Endothelial cell of umbilical vein (primary cell): ENCODE measurements at regions not wholly inside any gene's neighbourhood (a gene's known extent, or its start where the extent isn't known, plus 50 kb on each side); places are given as distances from the start of the nearest gene placed in this dataset.

Source experiments
- BruUV-seq: library from RNA; stranded (reverse); fragments of 400-500 nt; replicated peaks from 2 replicates; lab custom pipeline; 2021; lab: Mats Ljungman, UMichigan
- CTCF ChIA-PET: fragments of 300-600, 350-600 bp; sonication (Branson Sonifier 250); formaldehyde crosslinking; loops from one replicate; lab custom pipeline; 2021; ENCODE audit warnings: antibody characterized with exemption, inconsistent platforms; lab: Charles Lee
- POLR2A ChIA-PET: fragments of 300-600, 350-600 bp; sonication (Branson Sonifier 250); formaldehyde crosslinking; loops from one replicate; lab custom pipeline; 2021; ENCODE audit warnings: antibody characterized with exemption, inconsistent platforms; lab: Charles Lee
- DNase-seq: peaks from one replicate; pipeline ENCODE4 v3.0.0-alpha.2; 2011; ENCODE audit warnings: low read depth, low spot score
- FAIRE-seq: peaks from 2 replicates; lab custom pipeline; 2011; peaks lifted over from hg19 to GRCh38; lab: Jason Lieb, UNC
- H2AFZ ChIP-seq: 2 replicates; pipeline ENCODE4 v1.6.0; 2012; ENCODE audit warnings: low read depth, low read length, control low read depth, inconsistent platforms
- H3K27ac ChIP-seq: 2 replicates; pipeline ENCODE4 v1.5.1; 2011; ENCODE audit warnings: low read depth, mild to moderate bottlenecking, control low read depth, low read length, moderate library complexity; ENCODE audit not compliant: insufficient read depth
- H3K27me3 ChIP-seq, 2 experiments: 2 replicates each; pipeline versions ENCODE4 v1.6.0 to v1.6.1; 2011; ENCODE audit warnings: low read length in 2 of 2, mixed read lengths in 1 of 2; ENCODE audit not compliant: control insufficient read depth in 2 of 2, insufficient read depth in 2 of 2
- H3K36me3 ChIP-seq, 2 experiments: 2 replicates in 1 of 2; 3 replicates in 1 of 2; pipeline ENCODE4 v1.5.1; 2011; ENCODE audit warnings: low read length in 2 of 2, mild to moderate bottlenecking in 1 of 2, moderate library complexity in 1 of 2; ENCODE audit not compliant: control insufficient read depth in 2 of 2, insufficient read depth in 2 of 2; ENCODE audit errors: extremely low read depth in 1 of 2
- H3K4me1 ChIP-seq: 3 replicates; pipeline ENCODE4 v1.5.1; 2011; ENCODE audit warnings: mild to moderate bottlenecking, low read length; ENCODE audit not compliant: control insufficient read depth, insufficient read depth; ENCODE audit errors: extremely low read depth
- H3K4me2 ChIP-seq: 2 replicates; pipeline ENCODE4 v1.6.1; 2011; ENCODE audit warnings: low read length, control low read depth, mixed read lengths; ENCODE audit not compliant: insufficient read depth
- H3K4me3 ChIP-seq, 3 experiments: fragments of 200-600 bp in 1 of 3; sonication (generic), shearing (Covaris generic) in 1 of 3; replicated peaks in 1 of 3; 2 replicates each; pipeline ENCODE4 v1.5.1; 2011 to 2016; ENCODE audit warnings: control low read depth in 3 of 3, low read length in 3 of 3, mild to moderate bottlenecking in 2 of 3, inconsistent platforms in 1 of 3, low read depth in 1 of 3, moderate library complexity in 1 of 3; ENCODE audit not compliant: insufficient read depth in 1 of 3
- H3K79me2 ChIP-seq: 2 replicates; pipeline ENCODE4 v1.6.0; 2012; ENCODE audit warnings: low read length, inconsistent platforms; ENCODE audit not compliant: control insufficient read depth, insufficient read depth
- H3K9ac ChIP-seq: replicated peaks from 2 replicates; pipeline ENCODE3; 2011; ENCODE audit warnings: low read length, control low read depth; ENCODE audit not compliant: insufficient read depth; ENCODE audit errors: extremely low read depth
- H3K9me1 ChIP-seq: replicated peaks from 3 replicates; pipeline ENCODE4 v1.6.0; 2011; ENCODE audit warnings: mild to moderate bottlenecking, low read length; ENCODE audit not compliant: control insufficient read depth, insufficient read depth; ENCODE audit errors: extremely low read depth
- H3K9me3 ChIP-seq: replicated peaks from 2 replicates; pipeline ENCODE4 v1.5.1; 2012; ENCODE audit warnings: low read length, inconsistent platforms; ENCODE audit not compliant: control insufficient read depth, insufficient read depth
- H4K20me1 ChIP-seq: replicated peaks from 2 replicates; pipeline ENCODE3; 2011; ENCODE audit warnings: mild to moderate bottlenecking, low read length; ENCODE audit not compliant: control insufficient read depth, insufficient read depth; ENCODE audit errors: extremely low read depth
- EZH2 ChIP-seq: IDR thresholded peaks from 2 replicates; pipeline ENCODE4 v1.6.1; 2012; ENCODE audit warnings: borderline replicate concordance, low read depth, mild to moderate bottlenecking, moderate library complexity, low read length, inconsistent platforms; ENCODE audit not compliant: severe bottlenecking
- FOS ChIP-seq: IDR thresholded peaks from 2 replicates; pipeline ENCODE4 v1.6.1; 2011; ENCODE audit warnings: mild to moderate bottlenecking, low read length, moderate library complexity, borderline replicate concordance; ENCODE audit not compliant: insufficient read depth
- GATA2 ChIP-seq: IDR thresholded peaks from 2 replicates; pipeline ENCODE4 v1.7.0; 2011; ENCODE audit warnings: low read depth, mild to moderate bottlenecking, moderate library complexity, mixed read lengths, low read length; ENCODE audit not compliant: insufficient read length, insufficient read depth
- JUN ChIP-seq: IDR thresholded peaks from 2 replicates; pipeline ENCODE4 v1.6.1; 2011; ENCODE audit warnings: borderline replicate concordance, low read depth; ENCODE audit not compliant: insufficient read length, insufficient read depth
- MYC ChIP-seq: IDR thresholded peaks from one replicate; pipeline ENCODE4 v1.6.1; 2011; ENCODE audit warnings: mild to moderate bottlenecking, low read depth, low read length
- POLR2A ChIP-seq: IDR thresholded peaks from 2 replicates; pipeline ENCODE4 v1.6.1; 2012; ENCODE audit warnings: low read depth, mild to moderate bottlenecking, control low read depth, low read length
- POLR2AphosphoS5 ChIP-seq: IDR thresholded peaks from 2 replicates; pipeline ENCODE4 v1.6.1; 2012; ENCODE audit warnings: low read depth, mild to moderate bottlenecking, control low read depth, low read length, moderate library complexity; ENCODE audit not compliant: insufficient read depth
- dilution Hi-C: fragments of 300-500 bp; cut with MboI; formaldehyde crosslinking; loops from one replicate; pipeline ENCODE4 v1.15.0; 2019; ENCODE audit warnings: low sequenced_read_pairs; ENCODE audit not compliant: extremely low pct_ligation_motif_present
- intact Hi-C: fragments of 100-400 bp; cut with micrococcal nuclease; formaldehyde crosslinking; loops from one replicate; pipeline ENCODE4 v1.10.0; 2022
- TF ChIP-seq, protein P1 (sequence below): IDR thresholded peaks from 2 replicates; pipeline ENCODE4 v1.6.1; 2011; ENCODE audit not compliant: insufficient read depth, insufficient read length
- TF ChIP-seq, protein P2 (sequence below), 2 donors: IDR thresholded peaks; 1 replicate in 1 of 2; 2 replicates in 1 of 2; pipeline ENCODE4 v1.5.1; 2011; ENCODE audit warnings: low read length in 2 of 2, mild to moderate bottlenecking in 2 of 2, moderate library complexity in 2 of 2, control low read depth in 1 of 2, inconsistent platforms in 1 of 2, low read depth in 1 of 2; ENCODE audit not compliant: insufficient read depth in 1 of 2; ENCODE audit errors: extremely low read depth in 1 of 2

DNA sequence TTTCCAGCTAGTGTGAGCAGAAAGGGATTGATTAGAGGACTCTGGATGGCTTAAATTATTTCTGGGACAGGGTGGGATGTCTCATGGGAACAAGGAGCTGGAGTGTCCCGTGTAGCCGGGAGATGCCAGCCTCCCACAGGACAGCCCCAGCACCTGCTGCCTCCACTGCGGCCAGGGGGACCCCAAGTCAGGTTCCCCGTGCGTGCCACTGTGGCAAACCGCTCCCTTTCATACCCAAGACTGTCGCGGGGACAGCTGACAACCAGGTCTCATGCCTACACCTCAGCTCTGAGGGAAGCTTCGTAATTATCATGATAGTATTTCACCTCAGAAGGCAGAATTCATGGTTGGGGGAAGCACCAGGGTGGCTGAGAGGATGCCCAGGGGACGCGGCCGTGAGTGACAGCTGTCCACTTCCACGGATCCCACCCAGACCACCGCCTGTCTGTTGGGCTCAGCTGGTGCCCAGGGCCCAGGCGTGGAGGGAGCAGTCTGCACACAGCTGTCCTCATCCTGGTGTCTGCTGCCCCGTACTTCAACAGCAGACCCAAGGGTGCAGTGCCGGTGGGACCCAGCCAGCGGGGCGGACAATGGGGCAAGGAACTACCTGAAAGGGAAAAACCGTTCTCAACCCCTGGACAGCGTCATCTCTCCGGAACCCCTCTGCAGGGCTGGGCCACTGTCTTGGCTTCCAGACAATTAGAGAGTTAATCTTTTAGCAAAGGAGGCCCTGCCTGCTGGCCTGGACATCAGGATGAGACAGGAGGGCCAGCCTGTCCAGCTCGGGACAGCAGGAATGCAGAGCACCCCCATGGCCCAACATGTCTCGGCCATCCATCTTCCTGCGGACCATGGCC lies 166.9 kb downstream of the OLFM1 start:
- Histone ChIP-seq H3K9ac (no peak overlapping the region), H3K79me2 (no peaks in the 10 kb centered on the region), H3K4me1 (no peaks in the 10 kb centered on the region), H3K27ac (no peak overlapping the region), H2AFZ (no peak overlapping the region), H3K9me3 (no peaks in the 10 kb centered on the region), H3K27me3 (no peaks in the 10 kb centered on the region), H3K9me1 (no peaks in the 10 kb centered on the region), H4K20me1 (no peaks in the 10 kb centered on the region), H3K4me2 (no peak overlapping the region), H3K4me3 (no peak overlapping the region), H3K36me3 (no peaks in the 10 kb centered on the region)
- no TSS peak for BruUV-seq
- dilution Hi-C loops (no loop called here), intact Hi-C loops (no loop called here)
- no peak for FAIRE-seq
- no peak for DNase-seq
- POLR2A ChIA-PET, result no interaction called here
- CTCF ChIA-PET, result no interaction called here
- TF ChIP-seq FOS (no peak), POLR2AphosphoS5 (no peak), MYC (no peak), EZH2 (no peak), GATA2 (no peak), POLR2A (no peak), JUN (no peak)
- TF ChIP-seq, protein P1, sequence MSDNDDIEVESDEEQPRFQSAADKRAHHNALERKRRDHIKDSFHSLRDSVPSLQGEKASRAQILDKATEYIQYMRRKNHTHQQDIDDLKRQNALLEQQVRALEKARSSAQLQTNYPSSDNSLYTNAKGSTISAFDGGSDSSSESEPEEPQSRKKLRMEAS, result no peak
- TF ChIP-seq, protein P2, sequence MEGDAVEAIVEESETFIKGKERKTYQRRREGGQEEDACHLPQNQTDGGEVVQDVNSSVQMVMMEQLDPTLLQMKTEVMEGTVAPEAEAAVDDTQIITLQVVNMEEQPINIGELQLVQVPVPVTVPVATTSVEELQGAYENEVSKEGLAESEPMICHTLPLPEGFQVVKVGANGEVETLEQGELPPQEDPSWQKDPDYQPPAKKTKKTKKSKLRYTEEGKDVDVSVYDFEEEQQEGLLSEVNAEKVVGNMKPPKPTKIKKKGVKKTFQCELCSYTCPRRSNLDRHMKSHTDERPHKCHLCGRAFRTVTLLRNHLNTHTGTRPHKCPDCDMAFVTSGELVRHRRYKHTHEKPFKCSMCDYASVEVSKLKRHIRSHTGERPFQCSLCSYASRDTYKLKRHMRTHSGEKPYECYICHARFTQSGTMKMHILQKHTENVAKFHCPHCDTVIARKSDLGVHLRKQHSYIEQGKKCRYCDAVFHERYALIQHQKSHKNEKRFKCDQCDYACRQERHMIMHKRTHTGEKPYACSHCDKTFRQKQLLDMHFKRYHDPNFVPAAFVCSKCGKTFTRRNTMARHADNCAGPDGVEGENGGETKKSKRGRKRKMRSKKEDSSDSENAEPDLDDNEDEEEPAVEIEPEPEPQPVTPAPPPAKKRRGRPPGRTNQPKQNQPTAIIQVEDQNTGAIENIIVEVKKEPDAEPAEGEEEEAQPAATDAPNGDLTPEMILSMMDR (IDR thresholded peaks at IDR 0.05; ENCODE audit: extremely low read depth in 1 of 2, insufficient read depth in 1 of 2, low read depth in 1 of 2, low read length in 2 of 2), result no peak
